Pulmonary artery endothelial cell (primary cell): ENCODE measurements at regions not wholly inside any gene's neighbourhood (a gene's known extent, or its start where the extent isn't known, plus 50 kb on each side); places are given as distances from the start of the nearest gene placed in this dataset.
"Not testable (repeated sequence)": the region's sequence is repeated elsewhere in the genome, so short reads cannot be mapped to it uniquely, and the experiment has no call there.

Source experiments
- DNase-seq: peaks from one replicate; pipeline ENCODE4 v3.0.0-alpha.2; 2011; ENCODE audit warnings: low read depth, low spot score

GRCh38 chr21:27362249-27362648, 395.4 kb upstream of the ADAMTS5 start:
- DNase-seq = no peak

GRCh38 chr21:27359141-27359540, 392.3 kb upstream of the ADAMTS5 start:
- DNase-seq = no peak

GRCh38 chr21:27352885-27353284, 386.0 kb upstream of the ADAMTS5 start:
- DNase-seq = no peak

- DNase-seq = no peak
Measured at GRCh38 chr21:27346041-27346448, 379.2 kb upstream of the ADAMTS5 start.

- no peak for DNase-seq
Measured at GRCh38 chr21:27339902-27340301, 373.0 kb upstream of the ADAMTS5 start.

GRCh38 chr21:27338007-27338406, 371.1 kb upstream of the ADAMTS5 start:
- DNase-seq = not testable (repeated sequence)

GRCh38 chr21:27333096-27333495, 366.2 kb upstream of the ADAMTS5 start:
- no peak for DNase-seq

- DNase-seq = no peak
Measured at GRCh38 chr21:27329255-27329851, 362.5 kb upstream of the ADAMTS5 start.

GRCh38 chr21:27326301-27326700, 359.4 kb upstream of the ADAMTS5 start:
- DNase-seq = no peak

- DNase-seq = no peak
Measured at GRCh38 chr21:27323331-27323730, 356.4 kb upstream of the ADAMTS5 start.

GRCh38 chr21:27321791-27322190, 354.9 kb upstream of the ADAMTS5 start:
- no peak for DNase-seq

GRCh38 chr21:27320868-27321267, 354.0 kb upstream of the ADAMTS5 start:
- DNase-seq = no peak

- DNase-seq = not testable (repeated sequence)
Measured at GRCh38 chr21:27317601-27318000, 350.7 kb upstream of the ADAMTS5 start.

- DNase-seq = no peak
Measured at GRCh38 chr21:27315373-27315772, 348.5 kb upstream of the ADAMTS5 start.

GRCh38 chr21:27314131-27314530, 347.2 kb upstream of the ADAMTS5 start:
- no peak for DNase-seq

GRCh38 chr21:27306791-27307775, 340.2 kb upstream of the ADAMTS5 start:
- DNase-seq = no peak

GRCh38 chr21:27306206-27306605, 339.3 kb upstream of the ADAMTS5 start:
- no peak for DNase-seq

- DNase-seq = no peak
Measured at GRCh38 chr21:27301220-27301619, 334.3 kb upstream of the ADAMTS5 start.

GRCh38 chr21:27300770-27301169, 333.9 kb upstream of the ADAMTS5 start:
- DNase-seq = no peak

GRCh38 chr21:27298465-27298864, 331.6 kb upstream of the ADAMTS5 start:
- no peak for DNase-seq

- no peak for DNase-seq
Measured at GRCh38 chr21:27293239-27293638, 326.4 kb upstream of the ADAMTS5 start.

- no peak for DNase-seq
Measured at GRCh38 chr21:27292783-27293182, 325.9 kb upstream of the ADAMTS5 start.

GRCh38 chr21:27292229-27292628, 325.3 kb upstream of the ADAMTS5 start:
- no peak for DNase-seq
